PC-9 (cell line): ENCODE measurements at regions not wholly inside any gene's neighbourhood (a gene's known extent, or its start where the extent isn't known, plus 50 kb on each side); places are given as distances from the start of the nearest gene placed in this dataset.

Source experiments
- CTCF ChIP-seq: fragments of 200-600 bp; sonication (generic); conservative IDR thresholded peaks from 2 replicates; pipeline ENCODE4 v1.6.1; 2017; ENCODE audit warnings: mixed run types, antibody characterized with exemption, mild to moderate bottlenecking, moderate library complexity
- EZH2 ChIP-seq: fragments of 200-600 bp; sonication (generic); IDR thresholded peaks from 2 replicates; pipeline ENCODE4 v1.8.0; 2017; ENCODE audit warnings: antibody characterized with exemption, low read depth

- TF ChIP-seq CTCF (no peak), EZH2 (no peak)
These were observed 2706.8 kb downstream of the ARAP2 start for GRCh38 chr4:33537527-33537926.
